ENCODE measurements at regions not wholly inside any gene's neighbourhood (a gene's known extent, or its start where the extent isn't known, plus 50 kb on each side); places are given as distances from the start of the nearest gene placed in this dataset.

DNA sequence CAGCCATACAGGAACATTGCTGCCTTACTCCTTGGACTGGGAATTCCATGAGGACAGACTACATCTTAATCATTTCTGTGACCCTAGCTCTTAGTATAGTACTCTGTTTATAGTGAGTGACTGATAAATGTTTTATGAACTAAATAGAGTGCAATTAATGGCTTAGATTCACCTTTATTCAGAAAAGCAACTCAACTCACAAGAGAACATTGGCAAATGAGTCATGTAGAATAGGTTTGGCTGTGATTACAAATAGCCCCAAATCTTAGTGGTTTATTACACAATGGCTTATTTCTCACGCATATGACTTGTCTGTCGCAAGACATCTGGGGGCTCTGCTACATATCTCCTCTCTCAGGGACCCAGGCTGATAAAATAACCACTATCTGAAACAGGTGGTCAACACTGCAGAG lies 121.6 kb upstream of the KL start:
- no peak overlapping the region for H3K27ac ChIP-seq (ENCODE audit: low read length)
- intact Hi-C loops (cut with micrococcal nuclease; ENCODE audit: unreplicated experiment) (no loop called here), in situ Hi-C loops (cut with HindIII; ENCODE audit: low pct_unique_long_range_greater_than_20kb, low sequenced_read_pairs) (no loop called here)
- no peak overlapping the region for H3K4me3 ChIP-seq (ENCODE audit: low read depth in 2 of 2, low read length in 2 of 2)
- POLR2A ChIA-PET: no interaction called here
- CTCF ChIA-PET: no interaction called here
- BruUV-seq (replicated peaks): no TSS peak
- H3K4me1 ChIP-seq (ENCODE audit: control insufficient read depth, insufficient read depth, low read length): no peaks in the 10 kb centered on the region
- TF ChIP-seq REST (IDR thresholded peaks at IDR 0.05; ENCODE audit: insufficient read depth in 1 of 2, low read depth in 2 of 2, low read length in 1 of 2) (no peak), TCF7L2 (IDR thresholded peaks at IDR 0.05; ENCODE audit: low read depth, low read length) (no peak), SIN3A (IDR thresholded peaks at IDR 0.05; ENCODE audit: borderline replicate concordance, insufficient read depth, low read depth, low read length) (no peak), POLR2AphosphoS5 (IDR thresholded peaks at IDR 0.05; ENCODE audit: low read depth, low read length) (no peak)
- TF ChIP-seq, protein P1, sequence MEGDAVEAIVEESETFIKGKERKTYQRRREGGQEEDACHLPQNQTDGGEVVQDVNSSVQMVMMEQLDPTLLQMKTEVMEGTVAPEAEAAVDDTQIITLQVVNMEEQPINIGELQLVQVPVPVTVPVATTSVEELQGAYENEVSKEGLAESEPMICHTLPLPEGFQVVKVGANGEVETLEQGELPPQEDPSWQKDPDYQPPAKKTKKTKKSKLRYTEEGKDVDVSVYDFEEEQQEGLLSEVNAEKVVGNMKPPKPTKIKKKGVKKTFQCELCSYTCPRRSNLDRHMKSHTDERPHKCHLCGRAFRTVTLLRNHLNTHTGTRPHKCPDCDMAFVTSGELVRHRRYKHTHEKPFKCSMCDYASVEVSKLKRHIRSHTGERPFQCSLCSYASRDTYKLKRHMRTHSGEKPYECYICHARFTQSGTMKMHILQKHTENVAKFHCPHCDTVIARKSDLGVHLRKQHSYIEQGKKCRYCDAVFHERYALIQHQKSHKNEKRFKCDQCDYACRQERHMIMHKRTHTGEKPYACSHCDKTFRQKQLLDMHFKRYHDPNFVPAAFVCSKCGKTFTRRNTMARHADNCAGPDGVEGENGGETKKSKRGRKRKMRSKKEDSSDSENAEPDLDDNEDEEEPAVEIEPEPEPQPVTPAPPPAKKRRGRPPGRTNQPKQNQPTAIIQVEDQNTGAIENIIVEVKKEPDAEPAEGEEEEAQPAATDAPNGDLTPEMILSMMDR (IDR thresholded peaks at IDR 0.05): no peak
- ATAC-seq (no peak), DNase-seq (ENCODE audit: low read depth, low spot score) (no peak)
- no peaks in the 10 kb centered on the region for H3K36me3 ChIP-seq (ENCODE audit: control insufficient read depth, insufficient read depth, low read length)
- no peaks in the 10 kb centered on the region for H3K27me3 ChIP-seq (ENCODE audit: control insufficient read depth, insufficient read depth, low read length)
- no peaks in the 10 kb centered on the region for H3K9me3 ChIP-seq (ENCODE audit: control insufficient read depth, insufficient read depth, low read depth, low read length)

GRCh38 chr13:32895296-32895695 lies 120.9 kb upstream of the KL start:
- Histone ChIP-seq H3K36me3 (ENCODE audit: control insufficient read depth, insufficient read depth, low read length) (no peaks in the 10 kb centered on the region), H3K4me1 (ENCODE audit: control insufficient read depth, insufficient read depth, low read length) (no peaks in the 10 kb centered on the region), H3K27ac (ENCODE audit: low read length) (no peak overlapping the region), H3K9me3 (ENCODE audit: control insufficient read depth, insufficient read depth, low read depth, low read length) (no peaks in the 10 kb centered on the region), H3K4me3 (ENCODE audit: low read depth in 2 of 2, low read length in 2 of 2) (no peak overlapping the region), H3K27me3 (ENCODE audit: control insufficient read depth, insufficient read depth, low read length) (no peaks in the 10 kb centered on the region)
- intact Hi-C loops (cut with micrococcal nuclease; ENCODE audit: unreplicated experiment) (no loop called here), in situ Hi-C loops (cut with HindIII; ENCODE audit: low pct_unique_long_range_greater_than_20kb, low sequenced_read_pairs) (no loop called here)
- BruUV-seq (replicated peaks): no TSS peak
- TF ChIP-seq POLR2AphosphoS5 (IDR thresholded peaks at IDR 0.05; ENCODE audit: low read depth, low read length) (no peak), SIN3A (IDR thresholded peaks at IDR 0.05; ENCODE audit: borderline replicate concordance, insufficient read depth, low read depth, low read length) (no peak), TCF7L2 (IDR thresholded peaks at IDR 0.05; ENCODE audit: low read depth, low read length) (no peak), REST (IDR thresholded peaks at IDR 0.05; ENCODE audit: insufficient read depth in 1 of 2, low read depth in 2 of 2, low read length in 1 of 2) (no peak)
- TF ChIP-seq, protein P1 (IDR thresholded peaks at IDR 0.05): no peak
- no peak for ATAC-seq
- ChIA-PET CTCF (no interaction called here), POLR2A (no interaction called here)
- no peak for DNase-seq (ENCODE audit: low read depth, low spot score)

Measured in Panc1 (cell line).